PC-9 (cell line): ENCODE measurements at regions not wholly inside any gene's neighbourhood (a gene's known extent, or its start where the extent isn't known, plus 50 kb on each side); places are given as distances from the start of the nearest gene placed in this dataset.

ENCODE experiments used
- BruUV-seq: library from RNA; stranded (reverse); fragments of 400-500 nt; replicated peaks from 2 replicates; lab custom pipeline; 2021; lab: Mats Ljungman, UMichigan
- CTCF ChIA-PET: fragments of 300-600 bp; sonication (Branson Sonifier 250); formaldehyde crosslinking; loops from one replicate; lab custom pipeline; 2022; ENCODE audit warnings: antibody characterized with exemption; lab: Charles Lee
- POLR2A ChIA-PET: fragments of 300-600 bp; sonication (Branson Sonifier 250); formaldehyde crosslinking; loops from one replicate; lab custom pipeline; 2022; ENCODE audit warnings: antibody characterized with exemption; ENCODE audit not compliant: unreplicated experiment; lab: Charles Lee
- DNase-seq, 2 experiments: peaks; one replicate each; pipeline versions ENCODE4 v3.0.0 to v3.0.0-alpha.2; 2015 to 2022; ENCODE audit warnings: mixed read lengths in 1 of 2
- H2AFZ ChIP-seq: fragments of 200-600 bp; sonication (generic); 2 replicates; pipeline ENCODE4 v1.8.1; 2017; ENCODE audit warnings: antibody characterized with exemption
- H3F3A ChIP-seq: fragments of 200-600 bp; sonication (generic); 2 replicates; pipeline ENCODE4 v1.8.1; 2017; ENCODE audit warnings: antibody characterized with exemption, mild to moderate bottlenecking, low read depth; ENCODE audit not compliant: insufficient read depth
- H3K27ac ChIP-seq: fragments of 200-600 bp; sonication (generic); 2 replicates; pipeline ENCODE4 v1.6.1; 2016; ENCODE audit warnings: mixed run types
- H3K27me3 ChIP-seq: fragments of 200-600 bp; sonication (generic); 2 replicates; pipeline ENCODE4 v1.6.1; 2016; ENCODE audit warnings: low read depth, mixed run types; ENCODE audit not compliant: insufficient read depth
- H3K36me3 ChIP-seq: fragments of 200-600 bp; sonication (generic); 2 replicates; pipeline ENCODE4 v1.6.1; 2016; ENCODE audit warnings: low read depth, mixed run types
- H3K4me1 ChIP-seq: fragments of 200-600 bp; sonication (generic); replicated peaks from 2 replicates; pipeline ENCODE4 v1.6.1; 2016; ENCODE audit warnings: mixed run types; ENCODE audit not compliant: insufficient read depth
- H3K4me2 ChIP-seq: fragments of 200-600 bp; sonication (generic); 2 replicates; pipeline ENCODE4 v1.6.1; 2017; ENCODE audit warnings: mixed run types
- H3K4me3 ChIP-seq: fragments of 200-600 bp; sonication (generic); 2 replicates; pipeline ENCODE4 v1.6.1; 2016; ENCODE audit warnings: mixed run types
- H3K79me2 ChIP-seq: fragments of 200-600 bp; sonication (generic); 2 replicates; pipeline ENCODE4 v1.6.1; 2017; ENCODE audit warnings: low read depth, mixed run types
- H3K9me2 ChIP-seq: fragments of 200-600 bp; sonication (generic); 2 replicates; pipeline ENCODE4 v1.8.1; 2017; ENCODE audit warnings: mild to moderate bottlenecking; ENCODE audit not compliant: insufficient read depth
- H3K9me3 ChIP-seq: fragments of 200-600 bp; sonication (generic); 2 replicates; pipeline ENCODE4 v1.8.1; 2016; ENCODE audit warnings: low read depth; ENCODE audit not compliant: insufficient read depth
- H4K20me1 ChIP-seq: fragments of 200-600 bp; sonication (generic); 2 replicates; pipeline ENCODE4 v1.8.1; 2017; ENCODE audit not compliant: insufficient read depth
- CTCF ChIP-seq: fragments of 200-600 bp; sonication (generic); conservative IDR thresholded peaks from 2 replicates; pipeline ENCODE4 v1.6.1; 2017; ENCODE audit warnings: mixed run types, antibody characterized with exemption, mild to moderate bottlenecking, moderate library complexity
- EZH2 ChIP-seq: fragments of 200-600 bp; sonication (generic); IDR thresholded peaks from 2 replicates; pipeline ENCODE4 v1.8.0; 2017; ENCODE audit warnings: antibody characterized with exemption, low read depth
- intact Hi-C: fragments of 100-400 bp; cut with micrococcal nuclease; formaldehyde crosslinking; loops from one replicate; pipeline ENCODE4 v1.10.0; 2022; ENCODE audit not compliant: unreplicated experiment

GRCh38 chr13:62767473-62767872, 1351.8 kb upstream of the PCDH20 start:
- intact Hi-C loops: no loop called here
- CTCF ChIA-PET: no interaction called here
- Histone ChIP-seq H3K9me2 (no peaks in the 10 kb centered on the region), H4K20me1 (no peaks in the 10 kb centered on the region), H2AFZ (no peak overlapping the region), H3K4me1 (no peaks in the 10 kb centered on the region), H3K4me3 (no peak overlapping the region), H3K4me2 (no peak overlapping the region), H3K9me3 (no peaks in the 10 kb centered on the region), H3K27me3 (no peaks in the 10 kb centered on the region), H3F3A (no peaks in the 10 kb centered on the region), H3K27ac (no peak overlapping the region), H3K79me2 (no peaks in the 10 kb centered on the region), H3K36me3 (no peaks in the 10 kb centered on the region)
- POLR2A ChIA-PET: no interaction called here
- no TSS peak for BruUV-seq
- no peak for TF ChIP-seq CTCF
- TF ChIP-seq EZH2: no peak
- no peak for DNase-seq

- no peaks in the 10 kb centered on the region for H3K9me3 ChIP-seq
- POLR2A ChIA-PET: no interaction called here
- CTCF ChIA-PET: no interaction called here
- no peaks in the 10 kb centered on the region for H3K36me3 ChIP-seq
- no peaks in the 10 kb centered on the region for H3K9me2 ChIP-seq
- no TSS peak for BruUV-seq
- intact Hi-C loops: no loop called here
- no peaks in the 10 kb centered on the region for H3K4me1 ChIP-seq
- no peaks in the 10 kb centered on the region for H3K27me3 ChIP-seq
- no peak for DNase-seq
- no peaks in the 10 kb centered on the region for H4K20me1 ChIP-seq
- no peak overlapping the region for H3K27ac ChIP-seq
- no peaks in the 10 kb centered on the region for H3F3A ChIP-seq
- H2AFZ ChIP-seq: no peak overlapping the region
- TF ChIP-seq EZH2: no peak
- TF ChIP-seq CTCF: no peak
- H3K4me3 ChIP-seq: no peak overlapping the region
- no peak overlapping the region for H3K4me2 ChIP-seq
- no peaks in the 10 kb centered on the region for H3K79me2 ChIP-seq
Measured at GRCh38 chr13:62760724-62761123, 1345.1 kb upstream of the PCDH20 start.

GRCh38 chr13:62747629-62748028, 1332.0 kb upstream of the PCDH20 start:
- DNase-seq: peak in 1 of 2 experiments; percentile 10
- H3K4me3 ChIP-seq: no peak overlapping the region
- ChIA-PET CTCF (no interaction called here), POLR2A (no interaction called here)
- no peaks in the 10 kb centered on the region for H3K27me3 ChIP-seq
- no peaks in the 10 kb centered on the region for H4K20me1 ChIP-seq
- H3K27ac ChIP-seq: no peak overlapping the region
- H3K9me2 ChIP-seq: peaks cover 4% of the 10 kb centered on the region; the same call in 1 of the 2 replicates
- no peak overlapping the region for H3K4me2 ChIP-seq
- intact Hi-C loops: no loop called here
- no peaks in the 10 kb centered on the region for H3K36me3 ChIP-seq
- TF ChIP-seq EZH2: no peak
- no peak for TF ChIP-seq CTCF
- H3K4me1 ChIP-seq: no peaks in the 10 kb centered on the region
- no TSS peak for BruUV-seq
- H3F3A ChIP-seq: no peaks in the 10 kb centered on the region
- H3K79me2 ChIP-seq: no peaks in the 10 kb centered on the region
- no peak overlapping the region for H2AFZ ChIP-seq
- no peaks in the 10 kb centered on the region for H3K9me3 ChIP-seq
